Fibroblast of pulmonary artery (primary cell): ENCODE measurements at regions not wholly inside any gene's neighbourhood (a gene's known extent, or its start where the extent isn't known, plus 50 kb on each side); places are given as distances from the start of the nearest gene placed in this dataset.

Experiments
- DNase-seq: peaks from one replicate; pipeline ENCODE4 v3.0.0-alpha.2; 2010; ENCODE audit warnings: low read depth
- H3K4me3 ChIP-seq: replicated peaks from 2 replicates; pipeline ENCODE4 v1.5.1; 2011; ENCODE audit warnings: low read depth, mild to moderate bottlenecking, control low read depth, low read length, moderate library complexity
- CTCF ChIP-seq: IDR thresholded peaks from 2 replicates; pipeline ENCODE4 v1.5.1; 2011; ENCODE audit warnings: mild to moderate bottlenecking, control low read depth, low read length, inconsistent platforms; ENCODE audit errors: missing control alignments

- no peak for TF ChIP-seq CTCF
- H3K4me3 ChIP-seq: no peak overlapping the region
- DNase-seq: no peak
Observed at GRCh38 chr4:12884846-12885796, 599.0 kb downstream of the RAB28 start.

GRCh38 chr4:12881945-12882584 is 602.1 kb downstream of the RAB28 start:
- DNase-seq: no peak
- H3K4me3 ChIP-seq: no peak overlapping the region
- no peak for TF ChIP-seq CTCF

GRCh38 chr4:12880844-12881243 is 603.3 kb downstream of the RAB28 start:
- DNase-seq: no peak
- TF ChIP-seq CTCF: no peak
- H3K4me3 ChIP-seq: no peak overlapping the region

GRCh38 chr4:12879496-12879895 is 604.6 kb downstream of the RAB28 start:
- H3K4me3 ChIP-seq: no peak overlapping the region
- no peak for DNase-seq
- no peak for TF ChIP-seq CTCF

DNA sequence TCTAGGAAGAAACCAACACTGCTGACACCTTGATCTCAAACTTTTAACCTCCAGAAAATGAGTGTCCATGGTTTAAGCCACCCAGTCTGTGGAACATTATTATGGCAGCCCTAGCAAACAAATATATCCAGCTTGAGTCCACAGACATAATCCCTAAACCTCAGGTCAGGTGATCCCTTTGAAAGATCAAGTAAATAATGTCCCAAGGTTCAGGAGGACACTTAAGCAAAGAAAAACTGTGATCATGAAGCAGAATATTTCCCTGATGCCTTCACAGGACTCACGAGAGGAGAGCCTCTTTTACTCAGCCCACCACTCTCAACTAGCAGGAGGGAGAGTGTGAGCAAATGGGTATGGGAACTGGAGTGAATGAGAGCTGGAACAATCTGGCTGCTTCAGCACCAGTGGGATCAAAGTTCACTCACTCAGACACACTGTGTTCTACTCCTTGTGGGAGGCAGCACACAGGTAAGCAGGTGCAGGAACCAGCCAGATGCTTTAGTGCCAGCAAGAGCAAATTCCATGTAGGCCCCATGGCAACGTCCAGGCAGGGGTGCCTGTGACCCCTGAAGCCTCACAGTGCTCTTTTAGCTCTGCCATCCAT is 608.4 kb downstream of the RAB28 start:
- no peak overlapping the region for H3K4me3 ChIP-seq
- no peak for TF ChIP-seq CTCF
- no peak for DNase-seq

DNA sequence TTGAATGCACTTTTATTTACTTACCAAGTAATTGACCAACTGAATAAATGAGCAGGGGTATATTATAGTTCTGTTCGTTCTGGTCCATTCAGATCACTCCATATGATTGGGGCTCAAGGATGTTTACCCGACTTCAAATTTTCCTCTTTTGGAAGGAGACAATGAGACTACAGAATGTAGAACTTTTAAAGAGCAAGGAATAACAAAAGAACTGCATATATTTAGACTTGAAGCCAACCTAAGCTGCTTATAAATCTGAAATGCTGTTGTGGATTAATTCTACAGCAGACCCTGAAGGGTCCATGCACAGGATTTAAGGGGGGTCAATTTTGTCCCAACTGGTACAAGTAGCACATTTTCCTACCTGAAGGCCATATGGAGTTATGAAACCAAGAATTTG is 610.8 kb downstream of the RAB28 start:
- no peak for TF ChIP-seq CTCF
- no peak overlapping the region for H3K4me3 ChIP-seq
- DNase-seq: no peak
